H1 (cell line): ENCODE measurements at regions not wholly inside any gene's neighbourhood (a gene's known extent, or its start where the extent isn't known, plus 50 kb on each side); places are given as distances from the start of the nearest gene placed in this dataset.

Source experiments
- CHD7 ChIP-seq: fragments of 300-600 bp; sonication (generic); IDR thresholded peaks from 2 replicates; pipeline ENCODE4 v1.7.1; 2012; ENCODE audit warnings: low read length, moderate library complexity, mild to moderate bottlenecking, inconsistent platforms; ENCODE audit not compliant: insufficient replicate concordance
- TBP ChIP-seq: IDR thresholded peaks from 2 replicates; pipeline ENCODE4 v1.6.1; 2011; ENCODE audit warnings: low read depth, low read length, improper control_type of control experiment
- TEAD4 ChIP-seq: IDR thresholded peaks from 2 replicates; pipeline ENCODE4 v1.6.1; 2012; ENCODE audit warnings: low read depth, low read length, inconsistent platforms, mixed read lengths

DNA sequence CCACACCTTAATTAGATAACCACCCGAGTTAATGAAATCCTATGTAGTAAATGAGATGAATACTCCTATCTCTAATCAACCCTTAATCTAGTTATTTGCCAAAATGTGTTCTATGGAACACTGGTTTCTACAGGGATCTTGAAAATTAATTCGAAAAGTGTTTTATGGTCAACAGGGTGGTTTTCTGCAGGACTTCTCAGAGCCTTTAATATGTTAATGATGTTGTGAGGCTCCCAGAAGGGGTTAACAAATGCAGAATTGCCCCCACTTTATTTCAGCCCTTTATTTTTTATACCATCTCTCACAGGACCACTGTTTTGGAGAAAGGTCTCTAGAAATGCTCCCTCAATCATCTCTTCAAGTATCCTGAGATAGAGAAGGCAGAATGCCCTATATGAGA is 153.1 kb upstream of the RPH3A start (continued):
- TF ChIP-seq CHD7 (no peak), TBP (no peak), TEAD4 (no peak)
